GM08714 (cell line): ENCODE measurements at regions not wholly inside any gene's neighbourhood (a gene's known extent, or its start where the extent isn't known, plus 50 kb on each side); places are given as distances from the start of the nearest gene placed in this dataset.
"Not testable (repeated sequence)": the region's sequence is repeated elsewhere in the genome, so short reads cannot be mapped to it uniquely, and the experiment has no call there.

Experiments
- H3K4me3 ChIP-seq: fragments of 200-500 bp; sonication (Bioruptor generic); 2 replicates; pipeline ENCODE4 v1.5.1; 2014; ENCODE audit warnings: mild to moderate bottlenecking, low read length, inconsistent platforms
- ZNF274 ChIP-seq: IDR thresholded peaks from 2 replicates; pipeline ENCODE4 v1.6.1; 2012; ENCODE audit warnings: mild to moderate bottlenecking, low read depth, low read length

DNA sequence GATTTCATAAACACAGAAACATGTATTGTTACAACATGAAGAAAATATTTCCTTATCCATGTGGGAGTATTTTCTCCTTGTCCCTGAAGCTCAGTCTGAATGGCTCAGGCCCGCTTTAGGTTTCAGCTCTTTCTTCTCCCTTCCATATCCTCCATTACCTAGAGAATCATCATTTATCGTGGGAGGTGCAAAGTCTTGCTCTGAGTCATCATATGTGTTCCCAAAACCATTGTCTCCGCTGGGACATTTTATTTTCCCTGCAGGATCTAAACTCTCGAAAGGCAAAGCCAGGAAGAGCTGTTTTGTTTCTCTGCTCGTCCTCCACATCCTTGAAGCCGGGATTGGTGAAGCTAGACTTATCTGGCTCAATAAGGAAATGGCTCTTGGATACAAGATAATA is 571.2 kb downstream of the EDEM1 start:
- no peak overlapping the region for H3K4me3 ChIP-seq
- no peak for TF ChIP-seq ZNF274

- TF ChIP-seq ZNF274, result no peak
- no peak overlapping the region for H3K4me3 ChIP-seq
Observed at GRCh38 chr3:5762506-5762905, 575.0 kb downstream of the EDEM1 start.

DNA sequence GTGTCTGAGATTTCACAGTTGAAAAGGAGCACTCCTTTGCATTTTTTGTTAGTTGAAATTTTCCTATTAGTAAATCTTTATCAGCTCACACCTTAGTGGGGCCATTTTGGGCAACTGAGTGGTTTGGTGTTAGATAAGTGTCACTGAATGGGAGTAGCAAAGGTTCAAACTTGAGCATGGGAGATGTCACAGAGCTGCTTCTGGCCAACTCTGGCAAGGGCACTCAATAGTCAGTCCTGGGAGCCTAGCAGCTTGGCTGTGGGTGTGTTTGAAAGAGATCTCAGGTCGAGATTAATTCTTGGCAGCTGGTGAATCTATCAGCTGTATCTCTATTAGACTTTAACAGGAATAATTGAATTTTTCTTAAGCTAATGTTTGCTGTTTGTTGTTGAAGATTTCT is 579.3 kb downstream of the EDEM1 start:
- no peak overlapping the region for H3K4me3 ChIP-seq
- no peak for TF ChIP-seq ZNF274

- no peak overlapping the region for H3K4me3 ChIP-seq
- TF ChIP-seq ZNF274, result no peak
Observed at GRCh38 chr3:5767304-5767703, 579.8 kb downstream of the EDEM1 start.

DNA sequence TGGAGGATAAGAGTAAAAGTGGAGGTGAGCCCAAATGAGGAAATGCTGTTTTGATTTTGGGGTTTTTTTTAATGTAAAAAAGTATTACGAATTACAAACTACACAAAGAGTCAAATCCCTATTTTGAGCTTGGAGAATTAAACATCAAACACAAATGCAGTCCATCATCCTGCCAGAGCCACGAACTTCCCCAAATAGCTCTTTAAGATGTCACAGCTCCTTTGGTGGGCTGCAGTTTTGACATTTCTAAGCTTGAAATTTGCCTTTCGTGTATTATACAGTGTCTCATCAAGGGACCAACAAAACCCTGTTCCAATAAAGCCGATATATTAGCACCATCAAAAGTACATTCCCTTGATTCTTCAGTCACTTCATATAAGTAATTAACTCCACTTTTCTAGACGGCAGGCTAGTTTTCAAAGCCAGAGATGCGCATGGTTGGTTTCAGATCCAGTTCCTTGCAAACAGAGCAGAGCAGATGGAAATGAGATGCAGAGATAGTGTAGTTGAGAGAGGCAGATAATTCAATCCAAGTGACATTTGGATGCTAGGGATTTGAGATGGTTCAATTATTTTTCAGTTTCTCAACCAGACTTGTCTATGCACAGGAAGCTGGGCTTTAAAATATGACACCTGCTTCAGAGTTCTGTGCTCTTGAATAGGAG is 580.9 kb downstream of the EDEM1 start:
- TF ChIP-seq ZNF274, result no peak
- no peak overlapping the region for H3K4me3 ChIP-seq

DNA sequence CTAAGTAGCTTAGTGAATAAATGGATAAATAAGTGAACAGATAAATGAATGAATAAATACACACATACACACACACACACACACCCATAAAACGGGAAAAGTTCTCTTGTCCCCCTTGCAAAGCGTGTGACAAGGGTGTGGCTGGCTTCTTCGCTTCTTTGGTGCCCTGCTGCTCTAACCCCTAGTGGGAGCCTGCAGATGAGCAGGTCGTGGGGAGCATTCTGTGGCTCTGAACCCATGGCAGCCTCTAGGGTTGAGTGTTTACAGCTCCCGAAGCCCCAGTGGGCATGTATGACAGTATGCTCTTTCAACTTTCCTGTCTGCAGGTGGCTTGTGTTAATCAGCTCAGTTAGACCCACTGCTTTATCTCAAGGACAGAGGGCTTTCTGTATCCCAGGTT is 582.3 kb downstream of the EDEM1 start:
- no peak overlapping the region for H3K4me3 ChIP-seq
- no peak for TF ChIP-seq ZNF274

- no peak overlapping the region for H3K4me3 ChIP-seq
- TF ChIP-seq ZNF274, result no peak
Observed at GRCh38 chr3:5774337-5774736, 586.8 kb downstream of the EDEM1 start.

DNA sequence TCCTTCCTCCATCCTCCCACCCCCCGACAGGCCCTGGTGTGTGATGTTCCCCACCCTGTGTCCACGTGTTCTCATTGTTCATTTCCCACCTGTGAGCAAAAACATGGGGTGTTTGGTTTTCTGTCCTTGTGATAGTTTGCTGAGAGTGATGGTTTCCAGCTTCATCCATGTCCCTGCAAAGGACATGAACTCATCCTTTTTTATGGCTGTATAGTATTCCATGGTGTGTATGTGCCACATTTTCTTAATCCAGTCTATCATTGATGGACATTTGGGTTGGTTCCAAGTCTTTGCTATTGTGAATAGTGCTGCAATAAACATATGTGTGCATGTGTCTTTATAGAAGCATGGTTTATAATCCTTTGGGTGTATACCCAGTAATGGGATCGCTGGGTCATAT is 587.6 kb downstream of the EDEM1 start:
- H3K4me3 ChIP-seq, result not testable (repeated sequence)

DNA sequence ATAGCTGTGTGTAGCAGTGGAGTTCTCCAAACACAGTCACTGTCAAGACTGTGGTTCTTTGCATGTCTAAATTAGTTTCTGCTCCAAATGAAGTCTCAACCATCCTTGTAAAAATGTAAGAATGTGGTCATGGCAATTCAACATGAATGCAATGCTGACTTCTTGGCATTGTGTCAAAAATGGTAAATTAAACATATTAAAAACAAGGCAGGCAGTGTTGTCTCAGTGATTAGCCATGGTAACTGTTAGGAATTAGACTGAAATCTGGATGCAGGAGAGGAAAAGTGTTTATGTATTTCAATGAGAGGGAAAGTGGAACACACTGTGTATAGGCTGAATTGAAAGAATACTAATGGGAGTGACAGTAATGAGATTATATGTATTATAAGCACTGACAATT is 597.2 kb downstream of the EDEM1 start:
- no peak overlapping the region for H3K4me3 ChIP-seq
- TF ChIP-seq ZNF274, result no peak

GRCh38 chr3:5787861-5788488 is 600.5 kb downstream of the EDEM1 start:
- H3K4me3 ChIP-seq, result no peak overlapping the region
- no peak for TF ChIP-seq ZNF274

GRCh38 chr3:5788496-5788895 is 601.0 kb downstream of the EDEM1 start:
- no peak for TF ChIP-seq ZNF274

GRCh38 chr3:5791558-5791957 is 604.1 kb downstream of the EDEM1 start:
- no peak overlapping the region for H3K4me3 ChIP-seq
- TF ChIP-seq ZNF274, result no peak

More at GRCh38 chr3:5788496-5788895, 601.0 kb downstream of the EDEM1 start:
- no peak overlapping the region for H3K4me3 ChIP-seq

DNA sequence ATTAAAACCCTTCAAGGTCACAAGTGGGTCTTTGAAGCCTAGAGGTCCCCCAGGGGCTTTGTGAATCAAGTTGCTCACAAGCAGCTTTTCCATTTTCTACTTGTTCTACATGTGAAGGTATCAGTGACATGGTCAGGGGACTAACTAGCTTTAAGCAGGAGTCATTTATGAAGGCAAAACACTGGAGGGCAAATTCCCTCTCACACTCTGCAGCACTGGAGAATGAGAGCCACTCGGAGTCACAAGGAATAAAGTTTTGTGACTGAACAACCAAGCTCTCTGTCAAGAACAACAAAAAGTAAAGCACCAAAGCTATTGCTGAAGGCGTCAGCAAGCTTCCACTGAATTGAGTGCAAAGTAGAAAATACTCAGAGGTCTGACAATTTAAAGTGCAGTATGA is 609.0 kb downstream of the EDEM1 start:
- no peak for TF ChIP-seq ZNF274
- no peak overlapping the region for H3K4me3 ChIP-seq

DNA sequence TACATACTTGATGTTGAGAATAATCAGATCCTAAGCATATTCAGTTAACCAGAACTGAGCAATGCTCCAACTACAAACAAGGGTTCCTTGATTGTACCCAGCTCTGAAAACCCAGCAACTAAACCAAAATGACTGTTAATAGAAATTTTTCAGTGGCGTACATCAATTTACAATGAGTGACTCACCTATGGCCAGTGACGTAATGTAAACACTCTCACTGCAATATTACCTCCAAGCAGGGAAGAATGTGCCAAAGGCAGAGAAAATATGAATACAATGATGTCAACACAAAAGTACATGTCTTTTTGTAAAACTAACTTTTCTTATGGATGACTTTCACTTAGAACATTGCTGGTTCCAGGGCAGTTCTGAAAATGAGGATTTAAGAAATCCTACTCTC is 611.3 kb downstream of the EDEM1 start:
- no peak for TF ChIP-seq ZNF274

GRCh38 chr3:5799398-5799797 is 611.9 kb downstream of the EDEM1 start:
- TF ChIP-seq ZNF274, result no peak
- no peak overlapping the region for H3K4me3 ChIP-seq

More for the DNA sequence above, 611.3 kb downstream of the EDEM1 start:
- H3K4me3 ChIP-seq, result no peak overlapping the region

DNA sequence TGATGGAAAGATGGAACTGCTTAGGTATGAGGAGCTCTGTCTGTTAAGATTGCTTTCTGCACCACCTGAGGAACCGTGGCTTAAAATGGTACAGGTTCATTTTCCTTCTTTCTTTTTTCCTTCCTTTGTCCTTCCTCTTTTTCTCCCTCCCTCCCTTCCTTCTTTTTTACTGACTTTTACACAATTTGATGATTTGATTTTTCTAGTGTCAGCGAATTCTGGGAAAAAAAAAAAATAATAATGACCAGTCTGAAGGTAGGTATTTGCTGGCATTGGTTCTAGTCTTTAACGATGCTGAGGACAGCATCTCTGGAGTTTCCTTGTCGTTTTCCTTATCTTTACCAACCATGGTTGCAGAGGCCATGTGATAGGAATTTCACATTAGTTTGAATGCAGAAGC is 613.5 kb downstream of the EDEM1 start:
- H3K4me3 ChIP-seq, result no peak overlapping the region
- no peak for TF ChIP-seq ZNF274
